NCI-H524 (cell line): ENCODE measurements at regions not wholly inside any gene's neighbourhood (a gene's known extent, or its start where the extent isn't known, plus 50 kb on each side); places are given as distances from the start of the nearest gene placed in this dataset.
"Not testable (repeated sequence)": the region's sequence is repeated elsewhere in the genome, so short reads cannot be mapped to it uniquely, and the experiment has no call there.

Experiments used
- DNase-seq, 2 experiments: peaks; one replicate each; lab custom pipeline; 2025; lab: John Stamatoyannopoulos, UW

- DNase-seq: peak in 1 of 2 experiments; percentile 49
Measured at GRCh38 chr18:33854086-33854826, 276.2 kb downstream of the ASXL3 start.

GRCh38 chr18:33853187-33853586 is 275.2 kb downstream of the ASXL3 start:
- no peak for DNase-seq

DNA sequence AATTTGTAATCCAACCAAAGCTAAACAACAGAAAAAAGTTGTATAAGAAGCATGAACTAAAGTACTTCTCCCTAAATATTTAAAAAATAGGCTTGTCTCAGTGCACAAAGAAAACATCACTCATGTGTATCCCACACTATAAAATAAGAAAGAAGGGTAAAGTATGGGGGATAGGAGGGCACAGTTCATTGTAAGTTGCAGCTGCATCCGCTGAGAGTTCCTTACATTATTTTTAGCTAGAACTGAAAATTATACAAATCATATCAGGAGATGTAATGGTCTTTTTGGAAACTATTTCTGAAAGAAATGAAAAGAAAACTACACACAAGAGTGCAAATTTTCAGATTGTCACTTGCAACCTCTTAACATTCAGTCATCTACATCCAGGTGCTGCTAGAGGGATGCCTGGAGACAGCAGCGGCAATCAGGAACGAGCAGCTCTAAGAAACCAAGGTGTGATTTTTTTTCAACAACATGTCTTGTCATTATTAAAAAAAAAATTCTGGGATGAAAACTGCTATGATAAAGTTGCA is 273.6 kb downstream of the ASXL3 start:
- DNase-seq: no peak

GRCh38 chr18:33849731-33850130 is 271.7 kb downstream of the ASXL3 start:
- DNase-seq: no peak

DNA sequence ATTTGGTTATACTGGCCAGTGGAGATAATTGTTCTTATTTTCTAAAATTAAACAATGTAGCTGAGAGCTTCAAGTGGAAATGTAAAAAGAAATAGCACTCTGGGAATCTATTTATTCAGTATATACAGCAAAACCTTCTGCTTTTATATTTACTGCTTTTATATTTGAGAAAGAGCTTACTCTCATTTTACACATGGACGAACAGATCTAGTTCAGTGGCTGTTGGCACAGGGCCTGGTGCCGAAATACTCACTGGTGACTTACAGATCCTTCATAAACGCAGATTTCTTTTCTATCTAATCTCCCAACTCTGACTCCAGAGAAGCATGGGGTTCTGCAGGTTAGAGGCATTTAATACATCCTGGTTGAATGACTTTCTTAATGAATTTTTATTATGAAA is 266.2 kb downstream of the ASXL3 start:
- no peak for DNase-seq

DNA sequence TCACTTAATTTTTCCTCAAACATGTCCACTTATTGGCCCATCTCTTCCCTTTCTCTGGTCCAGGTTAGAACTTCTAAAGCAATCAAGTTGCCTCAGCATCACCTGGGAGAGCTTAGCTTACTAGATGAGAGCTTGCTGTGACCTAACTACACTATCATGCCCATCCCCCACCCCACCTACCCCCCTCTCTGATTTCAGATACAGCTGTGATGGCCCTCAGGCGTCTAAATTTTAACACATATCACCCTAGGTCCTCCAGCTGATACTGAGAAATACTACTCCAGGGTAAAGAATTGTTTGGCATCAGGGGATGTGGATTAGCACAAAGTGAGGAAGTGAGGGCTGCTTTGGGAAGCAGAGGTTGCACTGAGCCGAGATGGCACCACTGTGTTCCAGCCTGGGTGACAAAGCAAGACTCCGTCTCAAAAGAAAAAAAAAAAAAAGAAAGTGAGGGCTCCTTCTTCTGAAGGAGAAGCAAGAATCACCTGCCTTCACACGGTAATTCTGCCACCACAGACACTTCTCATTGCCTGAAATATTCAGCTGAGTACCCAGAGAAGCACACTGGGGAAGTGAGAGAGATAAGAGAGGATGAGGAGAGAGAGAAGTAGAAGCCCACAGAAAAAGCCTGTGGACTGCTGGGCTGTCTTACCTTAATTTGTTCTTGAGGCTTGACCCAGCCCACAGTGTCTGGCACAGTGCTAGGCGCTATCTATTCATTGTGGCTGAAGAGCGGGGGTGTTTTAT is 263.4 kb downstream of the ASXL3 start:
- no peak for DNase-seq

GRCh38 chr18:33840212-33840593 is 262.2 kb downstream of the ASXL3 start:
- DNase-seq: no peak

GRCh38 chr18:33839452-33840211 is 261.6 kb downstream of the ASXL3 start:
- DNase-seq: peak; percentile 41 to 68

- no peak for DNase-seq
Measured at GRCh38 chr18:33838054-33838453, 260.0 kb downstream of the ASXL3 start.

GRCh38 chr18:33837191-33837590 is 259.2 kb downstream of the ASXL3 start:
- DNase-seq: no peak

- DNase-seq: no peak
Measured at GRCh38 chr18:33836564-33836963, 258.5 kb downstream of the ASXL3 start.

DNA sequence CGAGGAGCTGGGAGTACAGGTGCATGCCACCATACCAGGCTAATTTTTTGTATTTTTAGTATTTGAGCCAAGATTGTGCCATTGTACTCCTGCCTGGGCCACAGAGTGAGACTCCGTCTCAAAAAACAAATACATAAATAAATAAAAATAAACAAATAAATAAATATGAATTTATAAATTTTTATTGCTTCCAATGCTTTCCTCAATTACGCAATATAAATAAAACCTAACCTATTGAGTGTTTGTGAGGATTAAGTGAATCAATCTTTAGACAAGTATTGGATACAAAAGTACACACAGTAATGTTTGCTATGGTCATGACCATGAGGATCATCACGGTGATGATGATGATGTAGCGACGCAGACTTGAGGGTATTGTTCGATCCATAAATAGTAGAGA is 257.4 kb downstream of the ASXL3 start:
- DNase-seq: no peak

- peak in 1 of 2 experiments; percentile 20 for DNase-seq
Measured at GRCh38 chr18:33833842-33834241, 255.8 kb downstream of the ASXL3 start.

GRCh38 chr18:33831424-33831823 is 253.4 kb downstream of the ASXL3 start:
- DNase-seq: no peak

- no peak for DNase-seq
Measured at GRCh38 chr18:33830213-33830612, 252.2 kb downstream of the ASXL3 start.

DNA sequence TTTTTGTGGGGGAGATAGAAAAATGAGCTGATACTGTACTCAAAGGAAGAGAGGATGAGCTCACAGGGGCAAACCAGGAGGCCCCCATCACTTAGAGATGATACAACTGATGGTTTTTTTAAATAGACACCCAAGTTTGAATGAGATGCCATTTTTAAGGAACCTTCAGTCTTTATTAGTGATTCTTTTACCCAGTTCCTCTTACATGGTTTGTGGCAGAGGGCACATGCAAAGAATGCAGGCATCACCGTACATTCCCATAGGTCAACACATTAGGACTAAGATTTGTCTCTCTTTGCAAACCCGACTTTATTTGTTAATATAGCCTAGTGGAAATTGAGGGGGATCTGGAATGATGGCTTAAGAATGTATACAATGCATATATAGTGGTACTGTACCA is 250.9 kb downstream of the ASXL3 start:
- DNase-seq: no peak

DNA sequence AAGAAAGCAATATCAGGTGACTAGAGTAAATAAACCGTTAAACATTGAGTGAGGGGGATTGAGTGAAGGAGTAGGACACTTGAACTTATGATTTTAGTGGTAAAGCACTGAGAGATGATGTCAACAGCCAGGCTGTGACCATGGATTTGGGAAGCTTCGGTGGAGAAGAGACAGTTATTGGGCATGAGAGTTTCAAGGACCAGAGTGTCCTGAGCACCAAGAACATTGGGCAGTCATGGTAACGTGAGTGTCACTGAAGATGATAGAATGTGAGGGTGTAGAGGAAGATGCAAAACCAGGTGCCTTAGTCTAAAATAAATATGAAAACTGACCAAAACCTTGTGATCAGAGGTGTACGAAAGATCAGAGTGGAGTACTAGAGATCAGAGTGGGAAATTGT is 248.1 kb downstream of the ASXL3 start:
- DNase-seq: no peak

DNA sequence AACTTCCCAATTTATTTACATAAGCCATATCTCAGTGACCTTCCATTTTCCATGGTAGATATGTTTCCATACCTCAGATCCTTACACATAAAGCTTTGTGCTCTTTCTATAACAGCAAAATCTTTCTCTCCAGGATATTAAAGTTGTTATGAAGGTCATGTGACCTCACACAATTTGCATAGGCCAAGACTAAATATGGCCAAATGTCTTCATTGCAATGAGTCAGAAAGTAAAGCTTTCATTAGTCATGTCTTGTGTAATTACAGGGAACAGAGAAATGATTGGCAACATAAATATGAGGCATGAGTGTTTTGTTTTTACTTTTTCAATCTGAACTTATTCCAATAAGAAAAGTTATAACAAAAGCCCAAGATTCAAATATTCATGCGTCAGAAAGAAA is 243.5 kb downstream of the ASXL3 start:
- no peak for DNase-seq

DNA sequence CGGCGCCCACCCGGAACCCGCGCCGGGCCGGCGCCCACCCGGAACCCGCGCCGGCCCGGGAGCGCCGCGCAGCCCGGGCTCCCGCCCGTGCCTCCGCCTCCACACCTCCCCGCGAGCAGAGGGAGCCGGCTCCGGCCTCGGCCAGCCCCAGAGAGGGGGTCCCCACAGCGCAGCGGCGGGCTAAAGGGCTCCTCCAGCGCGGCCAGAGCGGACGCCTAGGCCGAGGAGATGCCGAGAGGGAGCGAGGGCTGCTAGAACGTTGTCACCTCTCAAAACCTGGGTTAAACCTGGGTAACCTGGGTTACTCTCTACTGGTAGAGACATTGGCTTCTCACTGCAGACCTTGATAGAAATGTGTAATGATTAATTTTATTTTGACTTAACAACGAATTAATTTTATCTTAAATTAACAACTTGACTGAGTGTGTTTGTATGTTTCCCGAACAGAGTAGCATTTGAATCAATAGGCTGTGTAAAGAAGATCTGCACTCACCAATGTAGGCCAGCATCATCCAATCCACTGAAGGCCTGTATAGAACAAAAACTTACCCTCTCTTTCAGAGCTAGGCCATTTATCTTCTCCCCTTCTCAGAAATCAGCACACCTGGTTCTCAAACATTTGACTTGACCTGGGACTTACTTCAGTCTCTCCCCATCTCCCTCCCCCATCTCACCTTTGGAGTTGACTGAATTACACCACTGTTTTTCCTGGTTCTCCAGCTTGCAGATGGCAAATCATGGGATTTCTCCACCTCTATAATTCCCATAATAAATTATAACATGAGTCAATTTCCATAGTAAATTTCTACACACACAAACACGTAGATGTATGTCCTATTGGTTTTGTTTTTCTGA is 242.7 kb downstream of the ASXL3 start:
- no peak for DNase-seq

- DNase-seq: not testable (repeated sequence)
Measured at GRCh38 chr18:33819692-33820343, 241.8 kb downstream of the ASXL3 start.

- no peak for DNase-seq
Measured at GRCh38 chr18:33818145-33818544, 240.1 kb downstream of the ASXL3 start.
